DND-41 (cell line): ENCODE measurements at regions not wholly inside any gene's neighbourhood (a gene's known extent, or its start where the extent isn't known, plus 50 kb on each side); places are given as distances from the start of the nearest gene placed in this dataset.

Experiments used
- EZH2 ChIP-seq: IDR thresholded peaks from 3 replicates; pipeline ENCODE4 v1.6.1; 2012; ENCODE audit warnings: borderline replicate concordance, low read depth, mild to moderate bottlenecking, moderate library complexity, low read length, inconsistent platforms; ENCODE audit not compliant: severe bottlenecking
- TF ChIP-seq, protein P1 (sequence below): IDR thresholded peaks from 2 replicates; pipeline ENCODE4 v1.5.1; 2012; ENCODE audit warnings: borderline replicate concordance, low read length, moderate library complexity, mild to moderate bottlenecking; ENCODE audit not compliant: poor library complexity, severe bottlenecking; ENCODE audit errors: extremely low read depth

DNA sequence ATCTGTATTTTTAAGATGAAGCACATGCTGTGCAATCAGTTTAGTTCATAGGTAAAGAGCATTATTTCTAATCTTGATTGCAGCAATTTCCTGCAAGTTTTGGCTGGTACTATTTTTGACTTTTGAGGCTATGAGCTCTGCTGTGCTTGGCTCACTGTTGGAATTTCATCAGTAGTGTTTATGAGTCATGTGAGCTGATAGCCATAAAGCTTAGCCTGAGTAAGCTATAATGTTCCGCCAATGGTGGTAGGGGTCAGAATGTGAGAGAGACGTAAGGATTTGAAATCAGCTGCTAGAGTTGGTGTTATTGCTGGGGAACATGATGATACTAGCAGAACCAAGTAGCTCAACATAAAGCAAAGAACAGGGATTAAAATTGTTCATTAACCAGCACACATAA is 590.9 kb upstream of the GNPDA2 start:
- TF ChIP-seq, protein P1, sequence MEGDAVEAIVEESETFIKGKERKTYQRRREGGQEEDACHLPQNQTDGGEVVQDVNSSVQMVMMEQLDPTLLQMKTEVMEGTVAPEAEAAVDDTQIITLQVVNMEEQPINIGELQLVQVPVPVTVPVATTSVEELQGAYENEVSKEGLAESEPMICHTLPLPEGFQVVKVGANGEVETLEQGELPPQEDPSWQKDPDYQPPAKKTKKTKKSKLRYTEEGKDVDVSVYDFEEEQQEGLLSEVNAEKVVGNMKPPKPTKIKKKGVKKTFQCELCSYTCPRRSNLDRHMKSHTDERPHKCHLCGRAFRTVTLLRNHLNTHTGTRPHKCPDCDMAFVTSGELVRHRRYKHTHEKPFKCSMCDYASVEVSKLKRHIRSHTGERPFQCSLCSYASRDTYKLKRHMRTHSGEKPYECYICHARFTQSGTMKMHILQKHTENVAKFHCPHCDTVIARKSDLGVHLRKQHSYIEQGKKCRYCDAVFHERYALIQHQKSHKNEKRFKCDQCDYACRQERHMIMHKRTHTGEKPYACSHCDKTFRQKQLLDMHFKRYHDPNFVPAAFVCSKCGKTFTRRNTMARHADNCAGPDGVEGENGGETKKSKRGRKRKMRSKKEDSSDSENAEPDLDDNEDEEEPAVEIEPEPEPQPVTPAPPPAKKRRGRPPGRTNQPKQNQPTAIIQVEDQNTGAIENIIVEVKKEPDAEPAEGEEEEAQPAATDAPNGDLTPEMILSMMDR = no peak
- TF ChIP-seq EZH2 = no peak
